ENCODE measurements at regions not wholly inside any gene's neighbourhood (a gene's known extent, or its start where the extent isn't known, plus 50 kb on each side); places are given as distances from the start of the nearest gene placed in this dataset.
"Not testable (repeated sequence)": the region's sequence is repeated elsewhere in the genome, so short reads cannot be mapped to it uniquely, and the experiment has no call there.

DNA sequence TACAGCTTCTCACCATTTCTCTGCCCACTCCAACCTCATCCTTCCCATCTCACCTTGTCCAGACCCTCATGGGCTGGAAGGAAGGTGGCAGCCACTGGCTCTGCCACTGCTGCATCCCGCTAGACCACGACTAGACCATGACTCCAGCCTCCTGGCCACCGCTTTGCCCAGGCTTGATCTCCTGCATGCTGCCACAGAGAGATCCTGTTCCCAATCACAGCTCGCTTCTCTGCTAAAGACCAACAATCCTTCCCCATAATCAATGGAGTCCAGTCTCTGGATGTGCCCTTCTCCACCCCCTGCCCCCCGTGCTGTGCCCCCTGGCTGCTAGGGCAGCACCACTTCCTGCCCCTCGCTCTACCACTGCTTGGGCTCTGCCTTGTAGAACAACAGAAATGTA is 64.9 kb upstream of the DMRTB1 start:
- H3K27ac Mint-ChIP-seq: no peak overlapping the region
- H3K4me3 Mint-ChIP-seq: no peak overlapping the region
- no peaks in the 10 kb centered on the region for H3K36me3 Mint-ChIP-seq
- H3K27me3 Mint-ChIP-seq: no peaks in the 10 kb centered on the region
- no peak for DNase-seq
- no peaks in the 10 kb centered on the region for H3K4me1 Mint-ChIP-seq
- no peaks in the 10 kb centered on the region for H3K9me3 Mint-ChIP-seq

GRCh38 chr1:53395671-53396215 is 63.5 kb upstream of the DMRTB1 start:
- H3K36me3 Mint-ChIP-seq: no peaks in the 10 kb centered on the region
- H3K4me3 Mint-ChIP-seq: no peak overlapping the region
- DNase-seq: no peak
- no peak overlapping the region for H3K27ac Mint-ChIP-seq
- no peaks in the 10 kb centered on the region for H3K4me1 Mint-ChIP-seq
- no peaks in the 10 kb centered on the region for H3K9me3 Mint-ChIP-seq
- no peaks in the 10 kb centered on the region for H3K27me3 Mint-ChIP-seq

- Mint-ChIP-seq H3K9me3 (no peaks in the 10 kb centered on the region), H3K27me3 (no peaks in the 10 kb centered on the region), H3K4me1 (no peaks in the 10 kb centered on the region), H3K36me3 (no peaks in the 10 kb centered on the region), H3K4me3 (no peak overlapping the region), H3K27ac (no peak overlapping the region)
- no peak for DNase-seq
Observed at GRCh38 chr1:53396573-53397268, 62.5 kb upstream of the DMRTB1 start.

DNA sequence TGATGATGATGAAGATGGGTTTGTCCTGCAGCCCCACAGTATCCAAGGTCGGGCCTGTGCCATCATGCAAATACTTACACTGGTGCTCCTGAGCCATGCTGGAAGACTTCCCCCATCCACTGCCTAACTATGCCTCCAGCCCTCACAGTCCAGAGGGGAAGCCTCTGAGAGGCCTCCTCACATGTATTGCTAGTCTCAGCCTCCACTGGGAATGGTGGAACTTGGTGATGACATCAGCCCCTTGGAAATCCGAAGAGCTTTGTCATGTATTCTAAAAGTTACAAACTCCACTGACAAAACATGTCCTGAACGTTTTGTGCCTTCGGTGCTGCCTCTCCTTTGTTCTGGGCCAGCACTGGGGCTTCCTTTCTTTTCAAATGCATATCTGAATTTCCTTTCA is 61.1 kb upstream of the DMRTB1 start:
- no peak overlapping the region for H3K27ac Mint-ChIP-seq
- no peaks in the 10 kb centered on the region for H3K36me3 Mint-ChIP-seq
- H3K4me1 Mint-ChIP-seq: no peaks in the 10 kb centered on the region
- no peaks in the 10 kb centered on the region for H3K27me3 Mint-ChIP-seq
- H3K4me3 Mint-ChIP-seq: no peak overlapping the region
- no peak for DNase-seq
- no peaks in the 10 kb centered on the region for H3K9me3 Mint-ChIP-seq

DNA sequence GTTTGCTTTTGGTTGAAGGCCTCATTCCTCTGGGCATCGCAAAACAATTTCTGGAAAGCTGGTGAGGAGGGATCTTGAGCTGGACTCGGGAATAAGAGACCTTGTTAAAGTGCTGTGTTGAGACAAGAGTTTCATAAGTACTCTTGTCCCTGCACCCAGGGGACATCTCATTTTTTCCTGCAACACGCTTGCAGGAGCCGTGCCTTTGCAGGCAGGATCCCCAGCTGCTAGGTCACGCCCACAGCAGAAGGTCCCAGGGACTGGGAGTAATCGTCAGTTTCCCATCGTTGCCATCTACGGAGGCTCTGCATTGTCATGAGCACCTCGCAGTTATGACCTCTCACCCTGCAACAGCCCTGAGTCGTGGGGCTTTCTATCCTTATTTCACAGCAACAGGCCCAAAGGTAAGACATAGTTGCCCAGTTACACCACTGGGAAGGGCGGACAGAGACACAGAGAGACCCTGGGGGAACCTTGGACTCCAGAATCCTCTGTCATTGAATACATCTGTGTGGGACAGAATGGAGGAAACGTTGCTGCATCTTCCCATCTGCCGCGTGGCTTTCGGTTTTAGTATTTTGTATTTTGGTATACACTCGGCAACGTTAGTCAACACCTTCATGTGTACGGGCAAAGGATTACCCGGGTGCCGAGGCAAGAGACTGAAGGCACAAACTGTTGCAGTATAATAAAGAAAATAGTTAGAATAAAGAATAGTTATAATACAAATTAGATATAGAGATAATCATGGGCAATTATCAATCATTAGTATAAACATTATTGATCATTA is 60.4 kb upstream of the DMRTB1 start:
- H3K4me1 Mint-ChIP-seq: no peaks in the 10 kb centered on the region
- no peaks in the 10 kb centered on the region for H3K36me3 Mint-ChIP-seq
- no peak for DNase-seq
- no peaks in the 10 kb centered on the region for H3K27me3 Mint-ChIP-seq
- H3K9me3 Mint-ChIP-seq: no peaks in the 10 kb centered on the region
- no peak overlapping the region for H3K27ac Mint-ChIP-seq
- no peak overlapping the region for H3K4me3 Mint-ChIP-seq

DNA sequence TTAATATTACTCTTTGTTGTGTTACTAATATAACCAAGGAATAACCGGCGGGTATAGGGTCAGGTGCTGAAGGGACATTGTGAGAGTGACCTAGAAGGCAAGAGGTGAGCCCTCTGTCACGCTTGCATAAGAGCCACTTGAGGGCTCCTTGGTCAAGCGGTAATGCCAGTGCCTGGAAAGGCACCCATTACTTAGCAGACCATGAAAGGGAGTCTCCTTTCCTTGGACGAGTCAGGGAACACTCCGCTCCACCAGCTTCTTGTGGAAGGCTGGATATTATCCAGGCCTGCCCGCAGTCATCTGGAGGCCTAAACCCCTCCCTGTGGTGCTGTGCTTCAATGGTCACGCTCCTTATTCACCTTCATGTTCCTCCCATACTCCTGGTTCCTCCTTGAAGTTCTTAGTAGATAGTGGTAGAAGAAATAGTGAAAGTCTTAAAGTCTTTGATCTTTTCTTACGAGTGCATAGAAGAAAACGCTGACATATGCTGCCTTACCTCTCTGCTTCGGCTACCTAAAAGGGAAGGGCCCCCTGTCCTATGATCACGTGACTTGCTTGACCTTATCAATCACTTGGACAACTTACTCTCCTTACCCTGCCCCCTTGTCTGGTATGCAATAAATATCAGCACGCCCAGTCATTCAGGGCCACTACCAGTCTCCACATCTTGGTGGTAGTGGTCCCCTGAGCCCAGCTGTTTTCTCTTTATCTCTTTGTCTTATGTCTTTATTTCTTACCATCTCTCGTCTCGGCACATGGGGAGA is 59.6 kb upstream of the DMRTB1 start:
- H3K4me1 Mint-ChIP-seq, H3K27ac Mint-ChIP-seq, H3K4me3 Mint-ChIP-seq, H3K9me3 Mint-ChIP-seq, H3K36me3 Mint-ChIP-seq, H3K27me3 Mint-ChIP-seq, DNase-seq: not testable (repeated sequence)

DNA sequence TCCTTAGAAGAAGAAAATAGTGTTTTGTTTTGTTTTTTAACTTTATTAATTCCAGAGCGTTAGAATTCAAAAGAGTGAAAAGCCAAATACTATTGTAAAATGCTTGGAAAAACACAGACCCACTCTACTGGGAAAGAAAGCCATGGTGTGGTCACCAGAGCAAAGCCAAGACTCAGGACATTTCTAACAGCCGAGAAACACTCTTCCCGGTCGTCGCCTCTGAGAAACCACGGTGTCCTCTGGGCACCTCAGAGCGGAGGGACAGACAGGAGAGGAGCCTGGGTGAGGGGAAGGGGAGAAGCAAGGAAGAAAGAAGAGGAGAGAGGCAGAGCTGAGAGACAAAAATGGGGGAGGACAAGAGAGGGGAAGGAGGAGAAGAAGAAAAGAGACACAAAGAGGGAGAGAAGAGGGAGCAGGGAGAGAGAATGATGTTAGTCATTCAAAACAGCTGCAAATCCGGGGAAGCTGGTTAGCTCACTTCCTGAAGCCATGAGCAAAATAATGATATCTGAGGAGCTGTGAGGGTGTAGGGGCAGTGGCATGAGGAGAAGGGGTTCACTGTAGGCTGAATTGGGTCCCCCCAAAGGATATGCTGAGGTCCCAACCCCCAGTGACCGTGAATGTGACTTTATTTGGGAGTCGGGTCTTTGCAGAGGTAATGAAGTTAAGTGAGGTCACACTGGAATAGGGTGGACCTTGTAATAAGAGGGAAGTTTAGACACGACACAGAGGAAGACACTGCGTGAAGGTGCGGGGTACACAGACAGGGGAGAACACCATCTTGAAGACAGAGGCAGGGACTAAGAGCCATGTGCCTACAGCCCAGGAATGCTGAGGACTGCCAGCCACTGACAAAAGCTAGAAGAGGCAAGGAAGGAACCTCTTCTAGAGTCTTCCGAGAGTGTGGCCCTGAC is 58.2 kb upstream of the DMRTB1 start:
- Mint-ChIP-seq H3K36me3 (no peaks in the 10 kb centered on the region), H3K9me3 (no peaks in the 10 kb centered on the region), H3K4me3 (no peak overlapping the region), H3K4me1 (no peaks in the 10 kb centered on the region), H3K27ac (no peak overlapping the region), H3K27me3 (no peaks in the 10 kb centered on the region)
- DNase-seq: no peak

GRCh38 chr1:53401813-53402745 is 57.1 kb upstream of the DMRTB1 start:
- no peaks in the 10 kb centered on the region for H3K36me3 Mint-ChIP-seq
- H3K4me1 Mint-ChIP-seq: no peaks in the 10 kb centered on the region
- H3K9me3 Mint-ChIP-seq: no peaks in the 10 kb centered on the region
- no peaks in the 10 kb centered on the region for H3K27me3 Mint-ChIP-seq
- no peak overlapping the region for H3K27ac Mint-ChIP-seq
- no peak overlapping the region for H3K4me3 Mint-ChIP-seq
- no peak for DNase-seq

GRCh38 chr1:53402891-53403655 is 56.1 kb upstream of the DMRTB1 start:
- no peaks in the 10 kb centered on the region for H3K27me3 Mint-ChIP-seq
- H3K9me3 Mint-ChIP-seq: no peaks in the 10 kb centered on the region
- no peaks in the 10 kb centered on the region for H3K36me3 Mint-ChIP-seq
- no peaks in the 10 kb centered on the region for H3K4me1 Mint-ChIP-seq
- no peak overlapping the region for H3K4me3 Mint-ChIP-seq
- DNase-seq: no peak
- H3K27ac Mint-ChIP-seq: no peak overlapping the region

DNA sequence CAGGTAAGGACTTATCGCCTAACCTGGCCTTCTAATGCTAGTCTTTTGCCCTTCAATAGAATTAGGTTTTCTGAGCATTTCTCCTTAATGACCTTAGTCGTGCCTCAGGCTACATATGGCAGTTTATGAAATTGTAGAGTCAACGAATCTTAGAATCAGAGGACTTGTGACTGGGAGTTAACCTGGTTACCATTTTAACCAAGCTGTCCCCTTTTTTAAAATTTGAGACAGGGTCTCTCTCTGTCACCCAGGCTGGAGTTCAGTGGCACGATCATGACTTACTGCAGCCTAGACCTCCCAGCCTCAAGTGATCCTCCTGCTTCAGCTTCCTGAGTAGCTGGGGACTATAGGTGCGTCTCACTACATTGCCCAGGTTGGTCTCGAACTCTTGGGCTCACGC is 53.5 kb upstream of the DMRTB1 start:
- no peak for DNase-seq
- Mint-ChIP-seq H3K4me3 (no peak overlapping the region), H3K4me1 (peaks cover 8% of the 10 kb centered on the region), H3K9me3 (no peaks in the 10 kb centered on the region), H3K36me3 (no peaks in the 10 kb centered on the region), H3K27ac (no peak overlapping the region), H3K27me3 (no peaks in the 10 kb centered on the region)

- Mint-ChIP-seq H3K27ac (no peak overlapping the region), H3K36me3 (no peaks in the 10 kb centered on the region), H3K4me3 (no peak overlapping the region), H3K4me1 (peaks cover 16% of the 10 kb centered on the region), H3K27me3 (no peaks in the 10 kb centered on the region), H3K9me3 (no peaks in the 10 kb centered on the region)
- DNase-seq: no peak
Observed at GRCh38 chr1:53406551-53407235, 52.5 kb upstream of the DMRTB1 start.

GRCh38 chr1:53408013-53408754 is 51.0 kb upstream of the DMRTB1 start:
- H3K4me1 Mint-ChIP-seq: peaks cover 30% of the 10 kb centered on the region
- H3K9me3 Mint-ChIP-seq: no peaks in the 10 kb centered on the region
- no peak for DNase-seq
- H3K27me3 Mint-ChIP-seq: no peaks in the 10 kb centered on the region
- no peak overlapping the region for H3K4me3 Mint-ChIP-seq
- no peak overlapping the region for H3K27ac Mint-ChIP-seq
- H3K36me3 Mint-ChIP-seq: no peaks in the 10 kb centered on the region
